PFSK-1 (cell line): ENCODE measurements at regions not wholly inside any gene's neighbourhood (a gene's known extent, or its start where the extent isn't known, plus 50 kb on each side); places are given as distances from the start of the nearest gene placed in this dataset.

Source experiments
- FOXP2 ChIP-seq: optimal IDR thresholded peaks from 2 replicates; pipeline ENCODE3; 2011; ENCODE audit warnings: borderline replicate concordance, control low read depth, inconsistent platforms; ENCODE audit not compliant: insufficient read depth; ENCODE audit errors: extremely low read length, extremely low read depth
- POLR2AphosphoS5 ChIP-seq: IDR thresholded peaks from 2 replicates; pipeline ENCODE4 v1.6.1; 2012; ENCODE audit warnings: low read depth, mild to moderate bottlenecking, control low read depth, low read length, moderate library complexity
- REST ChIP-seq, 2 experiments: IDR thresholded peaks; 2 replicates each; pipeline versions ENCODE4 v1.6.1 to v1.8.0; 2011 to 2012; ENCODE audit warnings: low read depth in 2 of 2, low read length in 2 of 2, control low read depth in 1 of 2, inconsistent platforms in 1 of 2, mild to moderate bottlenecking in 1 of 2, moderate library complexity in 1 of 2; ENCODE audit not compliant: insufficient read depth in 1 of 2
- SIN3A ChIP-seq: IDR thresholded peaks from 2 replicates; pipeline ENCODE4 v1.6.1; 2012; ENCODE audit warnings: mild to moderate bottlenecking, low read length, moderate library complexity, borderline replicate concordance; ENCODE audit not compliant: insufficient read depth
- TAF1 ChIP-seq: IDR thresholded peaks from 2 replicates; pipeline ENCODE4 v1.6.1; 2012; ENCODE audit warnings: low read length, control low read depth, borderline replicate concordance; ENCODE audit not compliant: insufficient read depth

- TF ChIP-seq SIN3A: no peak
- no peak for TF ChIP-seq FOXP2
- no peak for TF ChIP-seq TAF1
- no peak for TF ChIP-seq POLR2AphosphoS5
- TF ChIP-seq REST (IDR thresholded peaks at IDR 0.05; ENCODE audit: insufficient read depth in 1 of 2, low read depth in 2 of 2, low read length in 2 of 2): no peak
Measured at GRCh38 chr7:19437446-19437845, 271.4 kb downstream of the POLR1F start.

DNA sequence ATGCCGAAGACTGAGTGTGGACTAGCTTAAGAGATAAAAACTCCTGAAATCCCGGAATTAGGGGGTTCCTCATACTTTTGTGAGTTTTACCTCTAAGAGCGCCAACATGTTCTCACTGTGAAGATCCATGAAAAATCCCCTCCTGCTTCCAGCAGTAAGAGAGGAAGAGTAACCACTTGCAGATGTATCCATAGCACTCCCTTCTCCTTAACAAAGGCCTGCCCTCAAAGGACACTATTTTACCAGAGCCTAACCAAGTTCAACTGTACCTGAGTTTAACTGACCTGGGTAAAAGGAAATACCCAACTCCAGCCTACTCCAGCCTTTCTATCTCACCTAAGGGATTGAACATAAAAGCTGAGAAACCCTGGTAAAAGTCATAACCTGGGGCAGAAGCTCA, 280.9 kb downstream of the POLR1F start:
- TF ChIP-seq SIN3A (no peak), FOXP2 (no peak), POLR2AphosphoS5 (no peak), TAF1 (no peak), REST (IDR thresholded peaks at IDR 0.05; ENCODE audit: insufficient read depth in 1 of 2, low read depth in 2 of 2, low read length in 2 of 2) (no peak)

DNA sequence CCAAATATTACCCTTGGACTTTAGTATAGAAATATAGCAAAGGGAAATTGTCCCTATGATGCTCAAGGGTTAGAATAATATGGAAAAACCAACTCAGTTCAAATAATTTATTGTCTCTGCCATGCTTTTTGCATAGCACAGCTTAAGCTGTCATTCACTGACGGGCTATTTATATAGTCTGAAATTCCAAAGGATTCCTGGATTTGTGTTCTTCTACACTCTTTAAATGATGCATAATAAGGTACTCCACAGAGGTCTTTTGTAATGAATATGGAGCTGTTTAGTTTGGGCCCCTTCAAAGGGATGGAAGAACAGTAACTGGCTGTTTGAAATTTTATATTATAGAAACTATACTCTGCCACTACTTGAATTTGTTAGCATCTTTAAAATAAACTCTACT, 276.6 kb upstream of the FERD3L start:
- TF ChIP-seq SIN3A (no peak), REST (IDR thresholded peaks at IDR 0.05; ENCODE audit: insufficient read depth in 1 of 2, low read depth in 2 of 2, low read length in 2 of 2) (no peak), FOXP2 (no peak), TAF1 (no peak), POLR2AphosphoS5 (no peak)

DNA sequence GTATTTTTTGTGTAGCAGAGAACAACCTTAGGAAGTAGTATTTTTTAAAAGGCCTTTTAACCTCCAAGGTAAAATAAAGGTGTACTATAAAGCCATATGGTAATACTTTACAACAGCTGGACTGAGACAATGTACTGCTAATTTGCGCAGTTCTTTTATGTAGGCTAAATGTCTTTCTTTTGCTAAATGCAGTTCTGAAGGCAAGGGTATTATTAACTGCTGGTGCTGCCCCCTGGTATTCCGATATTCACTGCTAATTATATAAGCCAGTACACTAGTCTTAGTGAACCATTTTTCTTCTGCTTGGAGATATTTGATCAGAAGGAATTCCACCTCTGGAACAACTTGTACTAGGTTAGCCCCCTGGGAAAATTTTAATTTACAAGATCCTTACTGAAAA, 272.0 kb upstream of the FERD3L start:
- TF ChIP-seq SIN3A (no peak), REST (IDR thresholded peaks at IDR 0.05; ENCODE audit: insufficient read depth in 1 of 2, low read depth in 2 of 2, low read length in 2 of 2) (no peak), TAF1 (no peak), POLR2AphosphoS5 (no peak), FOXP2 (no peak)

DNA sequence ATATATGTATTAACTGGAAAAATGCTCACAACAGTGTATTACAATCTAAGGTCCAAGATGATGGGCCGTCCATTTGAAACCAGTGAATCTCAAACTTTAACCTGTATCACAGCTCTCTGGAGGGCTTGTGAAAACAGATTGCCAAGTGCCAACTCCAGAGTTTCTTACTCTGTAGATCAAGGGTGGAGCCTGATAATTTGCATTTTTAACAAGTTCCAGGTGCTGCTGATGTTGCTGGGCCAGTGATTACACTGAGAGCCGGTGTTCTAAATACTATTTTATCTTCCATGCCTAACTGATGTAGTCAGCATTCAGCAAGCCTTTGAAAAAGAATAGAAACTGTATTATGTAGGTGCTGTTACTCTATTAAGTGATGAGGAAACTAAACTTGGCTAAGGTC, 269.9 kb upstream of the FERD3L start:
- no peak for TF ChIP-seq FOXP2
- TF ChIP-seq REST (IDR thresholded peaks at IDR 0.05; ENCODE audit: insufficient read depth in 1 of 2, low read depth in 2 of 2, low read length in 2 of 2): no peak
- no peak for TF ChIP-seq TAF1
- TF ChIP-seq SIN3A: no peak
- TF ChIP-seq POLR2AphosphoS5: no peak
